NCI-H510A treated with DMSO at 0.1 percent for 48 hours (cell line): ENCODE measurements at regions not wholly inside any gene's neighbourhood (a gene's known extent, or its start where the extent isn't known, plus 50 kb on each side); places are given as distances from the start of the nearest gene placed in this dataset.

ENCODE experiments used
- DNase-seq: peaks from one replicate; lab custom pipeline; 2025; lab: John Stamatoyannopoulos, UW

GRCh38 chr2:23323917-23324680, 60.9 kb upstream of the KLHL29 start:
- peak; percentile 80 for DNase-seq

- no peak for DNase-seq
Measured at GRCh38 chr2:23326330-23326729, 58.6 kb upstream of the KLHL29 start.

GRCh38 chr2:23327416-23327815, 57.6 kb upstream of the KLHL29 start:
- peak; percentile 66 for DNase-seq

- no peak for DNase-seq
Measured at GRCh38 chr2:23327887-23328286, 57.1 kb upstream of the KLHL29 start.

- DNase-seq, result no peak
Measured at GRCh38 chr2:23330214-23330613, 54.8 kb upstream of the KLHL29 start.
